ENCODE measurements at regions not wholly inside any gene's neighbourhood (a gene's known extent, or its start where the extent isn't known, plus 50 kb on each side); places are given as distances from the start of the nearest gene placed in this dataset.
A peak's percentile ranks its signal among the peaks of the same experiment; 100 is the strongest.

DNA sequence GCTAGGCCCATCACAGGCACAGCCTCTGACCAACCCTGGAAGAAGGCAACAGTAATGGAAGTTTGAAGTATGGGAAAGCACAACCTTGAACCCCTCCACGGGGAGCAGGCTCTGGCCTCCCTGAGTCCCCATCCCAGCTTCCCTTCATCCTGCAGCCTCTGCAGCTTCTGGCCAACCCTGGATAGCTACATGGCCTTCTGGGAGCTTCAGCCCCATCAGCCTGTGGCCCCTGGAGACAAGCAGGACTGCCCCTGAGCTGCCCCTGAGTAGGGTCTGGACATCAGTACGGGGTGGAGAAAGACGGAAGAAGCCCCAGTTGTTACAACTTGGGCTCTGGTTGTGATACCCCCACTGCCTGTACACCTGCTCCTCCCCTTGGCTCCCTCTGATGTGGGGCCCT is 113.8 kb upstream of the CD82 start:
- DNase-seq (ENCODE audit: low read depth), result no peak
- H3K4me3 ChIP-seq (ENCODE audit: low read depth, low read length), result no peak overlapping the region
- TF ChIP-seq, protein P1, sequence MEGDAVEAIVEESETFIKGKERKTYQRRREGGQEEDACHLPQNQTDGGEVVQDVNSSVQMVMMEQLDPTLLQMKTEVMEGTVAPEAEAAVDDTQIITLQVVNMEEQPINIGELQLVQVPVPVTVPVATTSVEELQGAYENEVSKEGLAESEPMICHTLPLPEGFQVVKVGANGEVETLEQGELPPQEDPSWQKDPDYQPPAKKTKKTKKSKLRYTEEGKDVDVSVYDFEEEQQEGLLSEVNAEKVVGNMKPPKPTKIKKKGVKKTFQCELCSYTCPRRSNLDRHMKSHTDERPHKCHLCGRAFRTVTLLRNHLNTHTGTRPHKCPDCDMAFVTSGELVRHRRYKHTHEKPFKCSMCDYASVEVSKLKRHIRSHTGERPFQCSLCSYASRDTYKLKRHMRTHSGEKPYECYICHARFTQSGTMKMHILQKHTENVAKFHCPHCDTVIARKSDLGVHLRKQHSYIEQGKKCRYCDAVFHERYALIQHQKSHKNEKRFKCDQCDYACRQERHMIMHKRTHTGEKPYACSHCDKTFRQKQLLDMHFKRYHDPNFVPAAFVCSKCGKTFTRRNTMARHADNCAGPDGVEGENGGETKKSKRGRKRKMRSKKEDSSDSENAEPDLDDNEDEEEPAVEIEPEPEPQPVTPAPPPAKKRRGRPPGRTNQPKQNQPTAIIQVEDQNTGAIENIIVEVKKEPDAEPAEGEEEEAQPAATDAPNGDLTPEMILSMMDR (IDR thresholded peaks at IDR 0.05; ENCODE audit: low read depth, low read length, missing control alignments), result no peak

DNA sequence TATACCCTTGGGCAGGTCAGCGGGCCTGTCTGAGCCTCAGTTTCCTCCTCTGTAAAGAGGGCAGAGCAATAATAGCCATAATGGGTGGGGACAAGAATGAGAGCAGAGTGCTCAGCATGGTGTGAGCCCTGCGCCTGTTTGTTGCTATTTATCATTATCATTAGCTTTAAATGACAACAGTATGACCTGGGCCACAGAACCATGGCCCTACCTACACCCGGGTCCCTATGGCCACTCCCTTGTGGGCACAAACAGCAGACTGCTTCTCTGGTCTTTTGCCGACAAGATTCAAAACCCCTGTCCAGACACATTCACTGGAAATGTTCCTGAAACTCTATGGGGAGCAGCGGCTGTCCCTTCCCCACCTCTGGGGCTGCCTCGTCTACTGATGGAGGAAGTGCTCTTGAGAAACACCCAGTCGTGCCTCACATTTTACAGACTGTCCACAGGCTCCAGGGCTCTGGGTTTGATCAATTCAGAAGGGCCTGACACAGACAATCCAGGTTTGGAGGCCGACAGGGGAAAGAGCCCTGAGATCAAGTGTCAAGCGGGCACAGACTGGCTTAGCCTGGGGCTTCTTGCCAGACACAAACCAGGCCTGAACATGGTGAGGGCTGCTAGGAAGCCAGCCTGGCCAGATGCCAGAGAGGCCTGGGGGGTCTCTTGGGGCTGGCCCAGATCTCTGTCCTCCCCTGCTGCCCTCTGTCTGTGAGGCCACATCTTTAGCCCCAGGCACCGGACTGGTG is 112.5 kb upstream of the CD82 start:
- TF ChIP-seq, protein P1 (IDR thresholded peaks at IDR 0.05; ENCODE audit: low read depth, low read length, missing control alignments), result no peak
- DNase-seq (ENCODE audit: low read depth), result no peak
- no peak overlapping the region for H3K4me3 ChIP-seq (ENCODE audit: low read depth, low read length)

DNA sequence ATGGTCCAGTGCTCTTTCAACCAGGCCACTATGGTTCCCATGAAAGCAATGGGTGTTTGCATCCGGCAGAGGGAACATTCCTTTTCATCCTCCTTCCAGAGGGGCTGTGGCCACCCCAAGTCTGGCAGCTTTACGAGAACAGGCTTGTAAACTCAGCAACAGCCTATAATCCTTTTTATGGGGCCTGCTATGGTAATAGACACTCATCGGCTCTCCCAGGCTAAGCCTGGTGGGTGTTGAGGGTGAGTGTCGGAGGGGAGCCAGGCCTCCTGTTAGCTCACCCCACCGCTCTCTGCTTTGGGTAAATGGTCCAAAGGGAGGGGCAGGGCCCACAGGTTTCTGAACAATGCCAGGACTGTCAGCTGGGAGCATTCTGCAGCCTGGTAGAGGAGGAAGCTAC is 111.6 kb upstream of the CD82 start:
- DNase-seq (ENCODE audit: low read depth), result no peak
- TF ChIP-seq, protein P1 (IDR thresholded peaks at IDR 0.05; ENCODE audit: low read depth, low read length, missing control alignments), result no peak
- no peak overlapping the region for H3K4me3 ChIP-seq (ENCODE audit: low read depth, low read length)

DNA sequence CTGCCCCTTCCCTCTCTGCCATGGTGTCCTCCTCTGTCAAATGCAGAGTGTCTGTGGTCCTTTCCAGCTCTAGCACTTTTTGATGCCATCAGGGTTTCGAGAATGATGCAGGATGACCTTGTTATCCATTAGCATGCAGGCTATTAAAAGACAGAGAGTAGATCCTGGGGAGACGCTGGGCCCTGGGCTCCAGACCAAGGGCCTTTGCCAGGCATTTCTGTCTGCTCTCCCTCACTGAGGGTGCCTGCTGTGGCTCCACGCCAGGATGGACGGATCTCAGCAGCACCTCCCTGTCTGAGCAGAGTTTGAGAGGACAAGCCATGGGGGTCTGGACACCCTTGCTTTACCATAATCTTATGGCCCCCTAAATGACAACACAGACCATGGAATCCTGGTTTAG is 110.8 kb upstream of the CD82 start:
- TF ChIP-seq, protein P1 (IDR thresholded peaks at IDR 0.05; ENCODE audit: low read depth, low read length, missing control alignments), result no peak
- H3K4me3 ChIP-seq (ENCODE audit: low read depth, low read length), result no peak overlapping the region
- no peak for DNase-seq (ENCODE audit: low read depth)

DNA sequence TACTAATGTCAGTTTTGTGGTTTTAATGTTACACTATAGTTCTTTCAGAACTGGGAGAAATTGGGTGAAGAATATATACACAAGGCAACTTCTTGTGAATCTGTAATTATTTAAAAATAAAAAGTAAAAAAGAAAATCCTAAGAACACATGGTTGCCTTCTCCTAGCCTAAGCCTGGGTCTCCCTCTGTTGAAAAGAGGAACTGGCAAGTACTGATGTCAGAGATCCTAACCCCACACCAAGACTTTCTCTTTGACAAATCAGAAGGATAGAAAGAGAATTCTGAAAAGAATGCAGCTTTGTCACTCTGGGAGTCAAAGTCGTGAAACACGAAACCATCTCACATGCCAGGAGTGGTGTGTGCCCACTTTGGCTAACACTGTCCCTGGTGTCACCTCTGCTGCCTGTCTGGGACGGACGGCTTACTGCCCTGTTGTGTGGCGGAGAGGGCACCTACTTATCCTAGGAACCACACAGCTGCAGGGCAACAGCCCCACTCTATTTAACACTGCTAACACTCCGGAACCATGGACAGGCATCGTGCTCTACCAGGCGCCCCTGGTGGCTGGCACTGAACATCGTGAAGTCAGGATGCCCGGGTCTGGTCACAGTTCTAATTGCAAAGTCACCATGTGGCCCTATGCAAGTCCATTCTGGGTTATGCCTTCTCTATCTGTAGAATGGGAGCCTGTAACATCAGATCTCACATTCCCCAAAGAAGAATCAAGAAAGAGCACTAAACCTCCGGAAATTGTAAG is 108.7 kb upstream of the CD82 start:
- TF ChIP-seq, protein P1 (IDR thresholded peaks at IDR 0.05; ENCODE audit: low read depth, low read length, missing control alignments), result peak; percentile 45
- DNase-seq (ENCODE audit: low read depth), result no peak
- H3K4me3 ChIP-seq (ENCODE audit: low read depth, low read length), result no peak overlapping the region

DNA sequence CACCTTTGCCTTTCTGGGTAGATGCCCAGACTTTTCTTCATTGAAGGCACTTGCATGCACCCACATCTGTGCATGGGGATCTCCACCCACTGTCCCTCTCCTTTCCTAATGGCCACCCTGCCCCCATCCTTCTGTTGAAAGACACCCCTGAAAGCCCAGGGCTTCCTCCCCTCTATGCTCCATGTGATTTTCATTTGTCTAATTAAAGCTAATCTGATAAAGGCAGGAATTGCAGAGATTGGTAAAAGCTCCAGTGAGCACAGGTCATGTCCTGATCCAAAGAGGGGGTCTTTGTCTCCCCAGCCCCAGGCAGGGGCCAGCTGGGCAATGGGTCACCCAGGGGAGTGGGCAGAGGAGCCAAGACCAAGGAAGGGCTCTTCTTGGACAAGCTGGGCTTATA is 107.6 kb upstream of the CD82 start:
- no peak for DNase-seq (ENCODE audit: low read depth)
- TF ChIP-seq, protein P1 (IDR thresholded peaks at IDR 0.05; ENCODE audit: low read depth, low read length, missing control alignments), result no peak
- H3K4me3 ChIP-seq (ENCODE audit: low read depth, low read length), result no peak overlapping the region

All from GM12864 (cell line).